ENCODE measurements at regions not wholly inside any gene's neighbourhood (a gene's known extent, or its start where the extent isn't known, plus 50 kb on each side); places are given as distances from the start of the nearest gene placed in this dataset.

DNA sequence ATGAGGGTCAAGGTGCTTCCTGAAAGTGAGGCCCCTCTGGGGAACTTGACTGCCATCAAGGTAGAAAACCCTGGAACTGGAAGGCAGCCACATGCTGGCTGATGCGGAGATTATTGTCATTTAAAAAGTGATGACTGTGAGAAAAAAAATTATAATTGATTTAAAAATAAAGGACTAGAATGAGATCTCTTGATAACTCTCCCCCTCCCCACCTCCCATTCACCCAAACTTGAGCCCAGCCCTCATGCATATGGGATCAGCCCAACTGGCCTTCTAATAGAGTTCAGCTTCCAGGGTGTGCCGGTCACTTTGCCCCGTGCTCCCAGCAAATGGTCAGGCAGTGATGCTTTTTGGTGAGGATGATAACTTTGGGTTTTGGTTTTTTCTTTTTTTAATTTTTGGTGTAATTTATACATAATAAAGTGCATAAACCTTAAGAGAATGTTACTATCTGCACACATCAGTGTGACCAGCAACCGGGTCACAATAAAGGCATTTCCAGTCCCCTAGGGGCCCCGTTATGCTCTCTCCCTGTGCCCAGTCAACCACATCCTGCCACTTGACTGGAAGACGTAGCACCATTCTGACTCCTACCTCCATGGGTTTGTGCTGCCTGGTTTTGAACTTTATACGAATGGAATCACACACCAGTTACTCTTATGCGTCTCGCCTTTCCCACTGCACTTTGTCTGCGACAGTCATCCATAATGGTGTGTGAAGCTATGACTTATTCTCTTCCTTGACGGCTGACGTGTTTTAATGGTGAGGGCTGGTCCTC lies 187.9 kb downstream of the USP12 start:
- TF ChIP-seq ZNF274 (IDR thresholded peaks at IDR 0.05; ENCODE audit: low read depth, low read length) (no peak), SUZ12 (IDR thresholded peaks at IDR 0.05; ENCODE audit: extremely low read depth, insufficient read depth, insufficient read length) (no peak)
